DMS79 (cell line): ENCODE measurements at regions not wholly inside any gene's neighbourhood (a gene's known extent, or its start where the extent isn't known, plus 50 kb on each side); places are given as distances from the start of the nearest gene placed in this dataset.
"Not testable (repeated sequence)": the region's sequence is repeated elsewhere in the genome, so short reads cannot be mapped to it uniquely, and the experiment has no call there.

ENCODE experiments used
- DNase-seq: peaks from one replicate; lab custom pipeline; 2025; lab: John Stamatoyannopoulos, UW

DNA sequence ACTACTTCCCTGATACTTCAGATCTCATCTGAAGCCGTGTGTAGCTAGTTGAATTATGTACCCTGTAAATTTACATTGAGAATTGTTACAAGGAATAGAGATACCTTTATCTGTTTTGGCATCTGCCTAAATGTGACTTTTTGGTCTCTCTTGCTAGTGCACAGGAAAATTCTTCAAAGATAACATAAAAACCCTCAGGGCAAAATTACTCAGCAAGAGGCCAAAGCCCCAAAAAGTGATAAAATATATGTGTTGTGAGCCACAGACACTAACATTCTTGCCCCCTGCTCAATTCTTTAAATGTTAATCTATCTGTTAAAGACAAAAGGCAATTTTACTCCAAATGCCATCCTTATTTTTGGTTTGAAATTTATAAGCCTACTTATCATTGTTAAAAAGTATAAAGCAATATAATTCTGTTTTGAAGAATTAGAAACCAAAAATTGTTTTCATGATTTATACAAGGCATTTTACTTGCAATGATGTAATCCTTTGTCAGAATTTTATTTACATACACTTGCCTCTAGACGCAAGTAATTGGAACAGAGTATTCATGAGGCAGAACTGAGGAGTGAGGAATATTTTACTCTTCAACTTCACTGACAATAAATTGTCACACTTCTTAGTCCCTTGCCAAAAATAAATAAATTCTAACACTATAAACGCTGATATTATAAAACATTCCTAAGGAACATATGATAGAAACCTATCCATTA, 186.2 kb downstream of the EPM2A start:
- DNase-seq = no peak

- no peak for DNase-seq
Observed at GRCh38 chr6:145551164-145551563, 184.2 kb downstream of the EPM2A start.

- no peak for DNase-seq
Observed at GRCh38 chr6:145555084-145555483, 180.2 kb downstream of the EPM2A start.

DNA sequence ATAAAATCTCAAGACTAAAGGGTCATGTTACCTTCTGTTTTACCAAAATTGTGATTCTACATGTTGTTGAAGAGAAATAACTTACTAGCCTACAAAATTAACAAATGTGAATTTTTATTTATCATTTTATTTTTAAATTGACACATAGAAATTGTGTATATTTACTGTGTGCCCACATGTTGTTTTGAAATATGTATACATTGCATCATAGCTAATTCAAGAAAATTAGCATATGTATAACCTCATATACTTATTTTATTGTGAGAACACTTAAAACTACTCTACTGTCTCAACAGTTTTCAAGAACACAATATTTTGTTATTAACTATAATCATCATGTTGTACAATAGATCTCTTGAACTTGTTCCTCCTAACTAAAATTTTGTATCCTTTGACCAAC, 177.8 kb downstream of the EPM2A start:
- DNase-seq = no peak

DNA sequence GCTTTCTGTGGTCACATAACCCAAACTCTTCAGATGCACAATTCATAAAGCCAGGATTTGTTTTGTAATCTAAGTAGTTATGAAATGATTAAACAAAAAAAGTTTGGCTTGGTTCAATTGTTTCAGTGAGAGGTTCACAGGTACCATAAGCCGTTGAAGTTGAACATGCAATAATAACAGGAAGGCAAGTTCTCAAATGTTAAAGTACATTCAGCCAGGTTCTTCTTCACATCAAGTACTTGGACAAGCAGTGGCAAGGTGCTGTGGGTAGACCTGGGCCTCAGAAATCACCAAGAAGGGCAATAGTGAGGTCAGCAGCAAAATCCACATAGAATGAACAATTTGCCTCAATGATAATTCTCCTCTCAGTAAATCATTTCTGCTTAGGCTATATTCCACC, 175.5 kb downstream of the EPM2A start:
- no peak for DNase-seq

- no peak for DNase-seq
Observed at GRCh38 chr6:145561095-145562072, 173.9 kb downstream of the EPM2A start.

GRCh38 chr6:145562771-145563615, 172.3 kb downstream of the EPM2A start:
- DNase-seq = no peak

DNA sequence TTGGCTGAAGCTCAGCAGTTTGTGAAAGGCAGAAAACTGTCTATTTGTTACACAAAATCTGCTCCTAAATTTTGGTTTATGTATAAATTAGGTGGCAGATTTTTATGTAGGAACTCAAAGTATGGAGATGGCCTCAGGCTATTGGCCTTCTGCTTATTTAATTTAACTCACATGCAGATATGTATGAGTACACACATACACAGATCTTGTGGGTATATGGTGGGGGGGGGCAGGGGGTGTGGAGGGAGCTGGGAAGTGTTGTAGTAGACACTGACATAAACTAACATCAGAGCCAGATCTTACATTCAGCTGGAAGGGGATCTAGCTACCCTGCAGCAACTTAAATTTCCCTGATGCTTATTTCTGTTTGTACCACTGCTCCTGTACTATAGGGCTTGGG, 170.8 kb downstream of the EPM2A start:
- no peak for DNase-seq

- DNase-seq = no peak
Observed at GRCh38 chr6:145567684-145568252, 167.6 kb downstream of the EPM2A start.

DNA sequence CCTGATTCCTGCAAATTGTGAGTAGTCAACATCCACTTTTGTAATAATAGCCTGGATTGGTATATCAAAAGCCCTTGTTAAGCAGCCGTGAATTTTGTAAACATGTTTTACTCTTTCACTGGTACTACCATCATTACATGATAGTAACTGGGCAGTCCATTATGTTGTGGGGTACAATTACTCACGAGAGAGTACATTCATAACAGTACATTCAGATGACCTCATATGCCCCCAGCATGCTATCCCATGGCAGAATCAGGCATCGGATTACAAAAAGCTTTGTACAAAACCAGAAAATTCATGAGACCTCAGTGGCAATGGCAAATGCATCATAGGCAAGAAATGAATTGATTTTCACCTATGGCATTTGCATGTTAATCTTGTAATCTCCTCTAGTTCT, 166.2 kb downstream of the EPM2A start:
- DNase-seq = no peak

DNA sequence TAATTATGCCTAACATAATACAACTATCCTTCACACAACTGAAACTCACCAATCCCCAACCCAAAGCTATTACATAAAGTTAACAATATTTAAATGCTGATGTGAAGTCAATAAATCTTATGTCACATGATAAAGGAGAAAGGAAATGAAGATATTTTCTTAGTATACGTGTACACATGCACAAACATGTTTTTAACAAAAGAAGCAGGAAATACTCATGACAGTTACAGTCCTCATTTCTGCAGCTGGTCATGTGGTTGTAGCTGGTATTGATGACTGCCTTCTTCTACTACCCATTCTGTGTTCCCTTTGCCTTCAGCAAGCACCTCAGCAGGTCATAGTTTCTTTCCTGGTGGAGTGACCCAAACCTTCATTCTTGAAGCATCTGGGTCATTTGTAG, 165.0 kb downstream of the EPM2A start:
- not testable (repeated sequence) for DNase-seq

GRCh38 chr6:145574269-145574668, 161.1 kb downstream of the EPM2A start:
- not testable (repeated sequence) for DNase-seq
